ENCODE measurements at regions not wholly inside any gene's neighbourhood (a gene's known extent, or its start where the extent isn't known, plus 50 kb on each side); places are given as distances from the start of the nearest gene placed in this dataset.
"Not testable (repeated sequence)": the region's sequence is repeated elsewhere in the genome, so short reads cannot be mapped to it uniquely, and the experiment has no call there.

GRCh38 chr4:147286846-147287587 is 193.9 kb upstream of the EDNRA start:
- Mint-ChIP-seq H3K9me3 (peaks cover 9% of the 10 kb centered on the region), H3K36me3 (ENCODE audit: low read depth) (peaks cover 5% of the 10 kb centered on the region), H3K27ac (ENCODE audit: unreplicated experiment) (no peak overlapping the region), H3K4me3 (no peak overlapping the region), H3K27me3 (ENCODE audit: low read depth) (no peaks in the 10 kb centered on the region), H3K4me1 (peaks cover 5% of the 10 kb centered on the region)
- TF ChIP-seq CTCF (conservative IDR thresholded peaks at IDR 0.05): no peak
- DNase-seq (ENCODE audit: low read depth, low spot score): no peak

GRCh38 chr4:147287588-147287890 is 193.4 kb upstream of the EDNRA start:
- Mint-ChIP-seq H3K4me1 (peaks cover 5% of the 10 kb centered on the region), H3K9me3 (peaks cover 4% of the 10 kb centered on the region), H3K4me3 (no peak overlapping the region), H3K27me3 (ENCODE audit: low read depth) (no peaks in the 10 kb centered on the region), H3K36me3 (ENCODE audit: low read depth) (no peaks in the 10 kb centered on the region), H3K27ac (ENCODE audit: unreplicated experiment) (no peak overlapping the region)
- TF ChIP-seq CTCF (conservative IDR thresholded peaks at IDR 0.05): no peak
- no peak for DNase-seq (ENCODE audit: low read depth, low spot score)

- H3K27ac Mint-ChIP-seq (ENCODE audit: unreplicated experiment): no peak overlapping the region
- no peaks in the 10 kb centered on the region for H3K27me3 Mint-ChIP-seq (ENCODE audit: low read depth)
- no peak for DNase-seq (ENCODE audit: low read depth, low spot score)
- no peak for TF ChIP-seq CTCF (conservative IDR thresholded peaks at IDR 0.05)
- no peak overlapping the region for H3K4me3 Mint-ChIP-seq
- H3K4me1 Mint-ChIP-seq: peaks cover 5% of the 10 kb centered on the region
- no peaks in the 10 kb centered on the region for H3K36me3 Mint-ChIP-seq (ENCODE audit: low read depth)
- peaks cover 2% of the 10 kb centered on the region for H3K9me3 Mint-ChIP-seq
Observed at GRCh38 chr4:147288512-147288911, 192.4 kb upstream of the EDNRA start.

- no peak for TF ChIP-seq CTCF (conservative IDR thresholded peaks at IDR 0.05)
- H3K4me1 Mint-ChIP-seq: peaks cover 5% of the 10 kb centered on the region
- peaks cover 2% of the 10 kb centered on the region for H3K9me3 Mint-ChIP-seq
- no peaks in the 10 kb centered on the region for H3K27me3 Mint-ChIP-seq (ENCODE audit: low read depth)
- H3K36me3 Mint-ChIP-seq (ENCODE audit: low read depth): no peaks in the 10 kb centered on the region
- no peak overlapping the region for H3K27ac Mint-ChIP-seq (ENCODE audit: unreplicated experiment)
- H3K4me3 Mint-ChIP-seq: no peak overlapping the region
- DNase-seq (ENCODE audit: low read depth, low spot score): no peak
Observed at GRCh38 chr4:147289181-147289580, 191.7 kb upstream of the EDNRA start.

- not testable (repeated sequence) for H3K4me1 Mint-ChIP-seq; H3K27me3 Mint-ChIP-seq (ENCODE audit: low read depth); H3K4me3 Mint-ChIP-seq; H3K36me3 Mint-ChIP-seq (ENCODE audit: low read depth); DNase-seq (ENCODE audit: low read depth, low spot score); H3K27ac Mint-ChIP-seq (ENCODE audit: unreplicated experiment)
- H3K9me3 Mint-ChIP-seq: peaks cover 13% of the 10 kb centered on the region
Observed at GRCh38 chr4:147292604-147293313, 188.1 kb upstream of the EDNRA start.

GRCh38 chr4:147293314-147293677 is 187.6 kb upstream of the EDNRA start:
- not testable (repeated sequence) for H3K4me1 Mint-ChIP-seq; H3K27me3 Mint-ChIP-seq (ENCODE audit: low read depth); H3K4me3 Mint-ChIP-seq; H3K36me3 Mint-ChIP-seq (ENCODE audit: low read depth); DNase-seq (ENCODE audit: low read depth, low spot score); H3K27ac Mint-ChIP-seq (ENCODE audit: unreplicated experiment)
- peaks cover 14% of the 10 kb centered on the region for H3K9me3 Mint-ChIP-seq
